GM12872 (cell line): ENCODE measurements at regions not wholly inside any gene's neighbourhood (a gene's known extent, or its start where the extent isn't known, plus 50 kb on each side); places are given as distances from the start of the nearest gene placed in this dataset.

Experiments
- TF ChIP-seq, protein P1 (sequence below): IDR thresholded peaks from 3 replicates; pipeline ENCODE4 v1.5.1; 2011; ENCODE audit warnings: low read depth, mild to moderate bottlenecking, low read length, moderate library complexity; ENCODE audit not compliant: insufficient read depth

DNA sequence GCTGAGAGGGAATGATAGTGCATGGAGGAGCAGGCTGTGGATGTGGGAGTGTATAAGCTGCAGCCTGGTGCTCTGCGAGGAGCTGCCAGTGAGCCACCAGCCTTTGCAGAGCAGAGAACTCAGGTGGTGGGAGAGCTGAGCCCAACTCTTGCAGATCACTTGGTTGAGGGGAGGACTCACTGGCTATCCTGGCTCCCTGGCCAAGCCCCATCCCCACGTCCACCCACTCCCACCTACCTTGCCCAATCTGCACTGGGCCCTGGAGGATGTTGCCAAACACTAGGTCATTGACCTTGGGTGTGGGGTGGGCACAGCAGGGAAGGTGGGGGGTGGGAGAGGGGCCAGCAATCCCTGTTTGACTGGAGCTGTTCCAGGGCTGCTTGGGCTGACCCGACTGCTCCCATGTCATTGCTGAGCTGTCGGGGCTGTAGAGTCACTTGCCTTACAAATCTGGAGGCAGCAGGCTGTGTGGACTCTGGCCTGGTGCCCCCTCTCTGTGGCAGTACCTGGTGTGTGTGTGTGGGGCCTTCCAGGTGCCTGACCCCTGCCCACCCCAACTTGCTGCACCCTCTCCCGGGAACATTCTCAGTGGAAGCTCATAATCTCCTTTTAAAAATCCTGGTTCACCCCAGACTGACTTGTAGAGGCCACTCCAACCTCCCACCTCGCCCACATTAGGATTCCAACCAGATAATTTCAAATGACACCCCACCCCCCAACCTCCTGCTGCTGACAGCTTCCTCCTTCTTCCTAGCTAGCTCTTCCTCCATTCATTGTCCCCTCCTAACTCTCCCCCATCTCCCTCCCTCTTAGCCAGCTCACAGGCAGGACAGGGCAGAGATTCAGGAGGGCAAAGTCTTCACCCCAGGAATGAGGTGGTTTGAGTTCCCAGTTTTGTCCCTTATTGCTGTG is 162.3 kb downstream of the MRPL14 start:
- TF ChIP-seq, protein P1, sequence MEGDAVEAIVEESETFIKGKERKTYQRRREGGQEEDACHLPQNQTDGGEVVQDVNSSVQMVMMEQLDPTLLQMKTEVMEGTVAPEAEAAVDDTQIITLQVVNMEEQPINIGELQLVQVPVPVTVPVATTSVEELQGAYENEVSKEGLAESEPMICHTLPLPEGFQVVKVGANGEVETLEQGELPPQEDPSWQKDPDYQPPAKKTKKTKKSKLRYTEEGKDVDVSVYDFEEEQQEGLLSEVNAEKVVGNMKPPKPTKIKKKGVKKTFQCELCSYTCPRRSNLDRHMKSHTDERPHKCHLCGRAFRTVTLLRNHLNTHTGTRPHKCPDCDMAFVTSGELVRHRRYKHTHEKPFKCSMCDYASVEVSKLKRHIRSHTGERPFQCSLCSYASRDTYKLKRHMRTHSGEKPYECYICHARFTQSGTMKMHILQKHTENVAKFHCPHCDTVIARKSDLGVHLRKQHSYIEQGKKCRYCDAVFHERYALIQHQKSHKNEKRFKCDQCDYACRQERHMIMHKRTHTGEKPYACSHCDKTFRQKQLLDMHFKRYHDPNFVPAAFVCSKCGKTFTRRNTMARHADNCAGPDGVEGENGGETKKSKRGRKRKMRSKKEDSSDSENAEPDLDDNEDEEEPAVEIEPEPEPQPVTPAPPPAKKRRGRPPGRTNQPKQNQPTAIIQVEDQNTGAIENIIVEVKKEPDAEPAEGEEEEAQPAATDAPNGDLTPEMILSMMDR = no peak

GRCh38 chr6:43963877-43964658 is 163.2 kb downstream of the MRPL14 start:
- TF ChIP-seq, protein P1 = no peak

DNA sequence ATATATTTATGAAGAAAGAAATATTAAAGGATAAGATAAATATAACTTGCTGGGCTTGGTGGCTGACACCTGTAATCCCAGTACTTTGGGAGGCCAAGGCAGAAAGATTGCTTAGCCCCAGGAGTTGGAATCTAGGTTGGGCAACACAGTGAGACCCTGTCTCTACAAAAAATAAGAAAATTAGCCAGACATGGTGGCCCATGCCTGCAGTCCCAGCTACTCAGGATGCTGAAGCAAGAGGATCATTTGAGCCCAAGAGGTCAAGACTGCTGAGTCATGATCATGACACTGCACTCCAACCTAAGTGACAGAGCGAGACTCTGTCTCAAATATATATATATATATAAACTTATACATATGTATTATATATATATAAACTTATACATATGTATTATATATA is 164.0 kb downstream of the MRPL14 start:
- TF ChIP-seq, protein P1 = no peak

DNA sequence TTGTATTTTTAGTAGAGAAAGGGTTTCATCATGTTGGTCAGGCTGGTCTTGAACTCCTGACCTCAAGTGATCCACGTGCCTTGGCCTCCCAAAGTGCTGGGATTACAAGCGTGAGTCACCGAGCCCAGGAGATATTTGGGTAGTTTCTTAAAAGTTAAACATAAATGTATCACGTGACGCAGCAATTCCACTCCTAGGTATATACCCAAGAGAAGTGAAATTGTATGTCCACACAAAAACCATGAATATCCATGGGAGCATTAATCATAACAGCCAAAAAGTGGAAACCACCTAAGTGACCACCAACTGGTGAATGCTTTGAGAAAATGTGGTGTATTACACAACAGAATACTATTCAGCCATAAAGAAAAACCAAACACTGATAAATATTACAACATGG is 164.8 kb downstream of the MRPL14 start:
- TF ChIP-seq, protein P1 = no peak

GRCh38 chr6:43957273-43957672 is 170.0 kb downstream of the MRPL14 start:
- TF ChIP-seq, protein P1 = no peak

- TF ChIP-seq, protein P1 = no peak
Measured at GRCh38 chr6:43956478-43956877, 170.8 kb downstream of the MRPL14 start.
